ENCODE measurements at regions not wholly inside any gene's neighbourhood (a gene's known extent, or its start where the extent isn't known, plus 50 kb on each side); places are given as distances from the start of the nearest gene placed in this dataset.

GRCh38 chr3:30180310-30181177, 425.9 kb upstream of the TGFBR2 start:
- H3K4me1 Mint-ChIP-seq (ENCODE audit: low read depth) = no peaks in the 10 kb centered on the region
- TF ChIP-seq, protein P1, sequence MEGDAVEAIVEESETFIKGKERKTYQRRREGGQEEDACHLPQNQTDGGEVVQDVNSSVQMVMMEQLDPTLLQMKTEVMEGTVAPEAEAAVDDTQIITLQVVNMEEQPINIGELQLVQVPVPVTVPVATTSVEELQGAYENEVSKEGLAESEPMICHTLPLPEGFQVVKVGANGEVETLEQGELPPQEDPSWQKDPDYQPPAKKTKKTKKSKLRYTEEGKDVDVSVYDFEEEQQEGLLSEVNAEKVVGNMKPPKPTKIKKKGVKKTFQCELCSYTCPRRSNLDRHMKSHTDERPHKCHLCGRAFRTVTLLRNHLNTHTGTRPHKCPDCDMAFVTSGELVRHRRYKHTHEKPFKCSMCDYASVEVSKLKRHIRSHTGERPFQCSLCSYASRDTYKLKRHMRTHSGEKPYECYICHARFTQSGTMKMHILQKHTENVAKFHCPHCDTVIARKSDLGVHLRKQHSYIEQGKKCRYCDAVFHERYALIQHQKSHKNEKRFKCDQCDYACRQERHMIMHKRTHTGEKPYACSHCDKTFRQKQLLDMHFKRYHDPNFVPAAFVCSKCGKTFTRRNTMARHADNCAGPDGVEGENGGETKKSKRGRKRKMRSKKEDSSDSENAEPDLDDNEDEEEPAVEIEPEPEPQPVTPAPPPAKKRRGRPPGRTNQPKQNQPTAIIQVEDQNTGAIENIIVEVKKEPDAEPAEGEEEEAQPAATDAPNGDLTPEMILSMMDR (IDR thresholded peaks at IDR 0.05) = no peak
- H3K36me3 Mint-ChIP-seq (ENCODE audit: low read depth) = no peaks in the 10 kb centered on the region
- peaks cover 4% of the 10 kb centered on the region for H3K27me3 Mint-ChIP-seq
- no peak overlapping the region for H3K27ac Mint-ChIP-seq
- DNase-seq (no peak), ATAC-seq (no peak)
- CTCF ChIA-PET = interaction anchor here (0.6 to 6.6 kb wide), 2 partner anchors 18 to 1987 kb away, joined by 3 to 32 read pairs; no protein-coding TSS in a partner anchor
- POLR2A ChIA-PET = no interaction called here
- intact Hi-C loops (cut with micrococcal nuclease) = no loop called here
- no peak overlapping the region for H3K4me3 Mint-ChIP-seq
- H3K9me3 Mint-ChIP-seq = no peaks in the 10 kb centered on the region

DNA sequence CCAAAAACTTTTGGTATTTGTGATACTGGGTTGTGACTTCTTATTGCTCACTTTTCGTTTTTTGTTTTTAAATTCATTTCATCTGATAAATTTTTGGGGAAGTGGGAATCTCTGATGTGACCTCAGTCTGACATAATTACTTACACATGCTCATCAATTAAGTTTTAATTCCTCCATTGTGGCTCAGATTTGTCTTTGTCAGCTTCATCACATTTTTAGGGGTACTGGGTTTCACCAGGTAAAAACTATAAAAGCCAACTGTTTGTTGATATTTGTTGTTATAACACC, 425.3 kb upstream of the TGFBR2 start:
- H3K9me3 Mint-ChIP-seq = no peaks in the 10 kb centered on the region
- DNase-seq (no peak), ATAC-seq (no peak)
- no peaks in the 10 kb centered on the region for H3K4me1 Mint-ChIP-seq (ENCODE audit: low read depth)
- H3K36me3 Mint-ChIP-seq (ENCODE audit: low read depth) = no peaks in the 10 kb centered on the region
- H3K27ac Mint-ChIP-seq = no peak overlapping the region
- intact Hi-C loops (cut with micrococcal nuclease) = no loop called here
- H3K4me3 Mint-ChIP-seq = no peak overlapping the region
- CTCF ChIA-PET = interaction anchor here (0.6 to 6.6 kb wide), 2 partner anchors 17 to 1988 kb away, joined by 3 to 32 read pairs; no protein-coding TSS in a partner anchor
- TF ChIP-seq, protein P1 (IDR thresholded peaks at IDR 0.05) = no peak
- H3K27me3 Mint-ChIP-seq = peaks cover 4% of the 10 kb centered on the region
- POLR2A ChIA-PET = no interaction called here

GRCh38 chr3:30181581-30181980, 424.8 kb upstream of the TGFBR2 start:
- CTCF ChIA-PET = interaction anchor here (0.6 to 6.6 kb wide), 3 partner anchors 17 to 1988 kb away, joined by 3 to 32 read pairs (median 3); no protein-coding TSS in a partner anchor
- intact Hi-C loops (cut with micrococcal nuclease) = no loop called here
- Mint-ChIP-seq H3K4me3 (no peak overlapping the region), H3K9me3 (no peaks in the 10 kb centered on the region), H3K36me3 (ENCODE audit: low read depth) (no peaks in the 10 kb centered on the region), H3K4me1 (ENCODE audit: low read depth) (no peaks in the 10 kb centered on the region), H3K27me3 (peaks cover 5% of the 10 kb centered on the region), H3K27ac (no peak overlapping the region)
- POLR2A ChIA-PET = no interaction called here
- DNase-seq (no peak), ATAC-seq (no peak)
- TF ChIP-seq, protein P1 (IDR thresholded peaks at IDR 0.05) = no peak

- peaks cover 9% of the 10 kb centered on the region for H3K27me3 Mint-ChIP-seq
- intact Hi-C loops (cut with micrococcal nuclease) = no loop called here
- POLR2A ChIA-PET = no interaction called here
- H3K4me1 Mint-ChIP-seq (ENCODE audit: low read depth) = no peaks in the 10 kb centered on the region
- H3K9me3 Mint-ChIP-seq = no peaks in the 10 kb centered on the region
- CTCF ChIA-PET = no interaction called here
- H3K4me3 Mint-ChIP-seq = no peak overlapping the region
- no peaks in the 10 kb centered on the region for H3K36me3 Mint-ChIP-seq (ENCODE audit: low read depth)
- ATAC-seq = no peak
- DNase-seq = no peak
- TF ChIP-seq, protein P1 (IDR thresholded peaks at IDR 0.05) = no peak
- no peak overlapping the region for H3K27ac Mint-ChIP-seq
Measured at GRCh38 chr3:30183421-30183820, 423.0 kb upstream of the TGFBR2 start.

DNA sequence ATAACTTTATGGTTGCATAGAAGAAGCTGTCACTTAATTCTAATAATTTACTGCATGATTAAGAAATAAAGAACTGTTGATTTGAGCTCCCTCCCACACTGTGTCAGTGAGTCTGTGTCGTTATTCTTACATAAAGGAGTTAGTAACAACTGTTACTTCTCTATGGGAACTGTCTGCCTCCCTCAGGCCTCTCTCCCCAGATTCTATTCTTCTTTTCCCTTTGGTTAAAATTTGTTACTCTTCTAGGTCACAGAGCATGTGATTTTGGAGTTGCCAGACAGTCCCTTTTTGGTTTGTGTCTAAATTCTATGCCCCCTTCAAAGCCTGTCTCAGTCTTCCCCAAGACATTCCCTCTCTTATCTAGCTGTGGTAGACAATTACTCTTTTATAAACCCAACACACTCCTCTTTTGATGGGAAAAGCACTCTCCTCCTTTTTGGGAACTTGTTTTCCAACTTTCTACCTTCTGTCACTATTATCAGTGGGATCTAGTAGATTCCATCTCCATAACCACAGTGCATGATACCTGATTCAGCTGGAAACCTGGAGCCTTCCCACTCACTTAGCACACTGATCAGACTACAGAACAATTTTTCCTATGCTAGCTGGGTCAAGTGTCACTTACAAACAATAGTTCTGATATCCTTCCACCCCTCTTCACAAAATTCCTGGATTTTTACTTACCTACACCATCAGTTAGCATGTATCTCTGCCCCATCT, 422.1 kb upstream of the TGFBR2 start:
- intact Hi-C loops (cut with micrococcal nuclease) = no loop called here
- ChIA-PET CTCF (interaction anchor here (1.0 kb wide), 1 partner anchor 568 kb away, joined by 5 read pairs; no protein-coding TSS in a partner anchor), POLR2A (interaction anchor here (0.6 kb wide), 1 partner anchor 102 kb away, joined by 3 read pairs; no protein-coding TSS in a partner anchor)
- peaks cover 11% of the 10 kb centered on the region for H3K27me3 Mint-ChIP-seq
- H3K4me1 Mint-ChIP-seq (ENCODE audit: low read depth) = no peaks in the 10 kb centered on the region
- TF ChIP-seq, protein P1 (IDR thresholded peaks at IDR 0.05) = no peak
- H3K27ac Mint-ChIP-seq = no peak overlapping the region
- ATAC-seq = no peak
- no peaks in the 10 kb centered on the region for H3K9me3 Mint-ChIP-seq
- DNase-seq = no peak
- H3K4me3 Mint-ChIP-seq = no peak overlapping the region
- H3K36me3 Mint-ChIP-seq (ENCODE audit: low read depth) = no peaks in the 10 kb centered on the region

Data from activated CD8-positive, alpha-beta T cell treated with anti-CD3 and anti-CD28 coated beads for 36 hours (primary cell).